OCI-LY3 (cell line): ENCODE measurements at regions not wholly inside any gene's neighbourhood (a gene's known extent, or its start where the extent isn't known, plus 50 kb on each side); places are given as distances from the start of the nearest gene placed in this dataset.

ENCODE experiments used
- H2AFZ ChIP-seq: fragments of 200-600, 300-600 bp; shearing (Covaris generic); 2 replicates; pipeline ENCODE4 v1.6.0; 2014; ENCODE audit warnings: antibody characterized with exemption, low read depth, low read length
- H3K27ac ChIP-seq: fragments of 200-600, 300-600 bp; sonication (generic); 2 replicates; pipeline ENCODE4 v1.5.1; 2014; ENCODE audit warnings: mild to moderate bottlenecking, low read length, moderate library complexity, mixed read lengths
- H3K27me3 ChIP-seq: fragments of 200-600, 300-600 bp; sonication (generic); 2 replicates; pipeline ENCODE4 v1.6.1; 2014; ENCODE audit warnings: low read depth, low read length, mixed read lengths
- H3K36me3 ChIP-seq: fragments of 200-600, 300-600 bp; sonication (generic); replicated peaks from 2 replicates; pipeline ENCODE3; 2014; ENCODE audit warnings: low read depth, low read length, mixed read lengths
- H3K4me1 ChIP-seq: fragments of 300-600, 200-600 bp; sonication (generic); 2 replicates; pipeline ENCODE4 v1.6.1; 2014; ENCODE audit warnings: low read length, mixed read lengths
- H3K4me2 ChIP-seq: fragments of 200-600, 300-600 bp; sonication (generic); 2 replicates; pipeline ENCODE4 v1.6.1; 2014; ENCODE audit warnings: low read length, mixed read lengths
- H3K4me3 ChIP-seq: fragments of 300-600, 200-600 bp; sonication (generic); 2 replicates; pipeline ENCODE4 v1.5.1; 2014; ENCODE audit warnings: antibody characterized with exemption, mild to moderate bottlenecking, low read length, moderate library complexity
- H3K79me2 ChIP-seq: fragments of 300-600, 200-600 bp; shearing (Covaris generic); 2 replicates; pipeline ENCODE4 v1.6.1; 2014; ENCODE audit warnings: mild to moderate bottlenecking, low read length, mixed read lengths
- H3K9ac ChIP-seq: fragments of 300-600, 200-600 bp; shearing (Covaris generic); 2 replicates; pipeline ENCODE4 v1.6.0; 2014; ENCODE audit warnings: mild to moderate bottlenecking, low read length, moderate library complexity
- H3K9me3 ChIP-seq: fragments of 200-600, 300-600 bp; shearing (Covaris generic); 2 replicates; pipeline ENCODE4 v1.6.1; 2014; ENCODE audit warnings: low read length, mixed read lengths; ENCODE audit not compliant: insufficient read depth
- H4K20me1 ChIP-seq: fragments of 200-600, 300-600 bp; sonication (generic); 2 replicates; pipeline ENCODE4 v1.6.1; 2016; ENCODE audit warnings: low read length, mixed read lengths; ENCODE audit not compliant: insufficient read depth
- CTCF ChIP-seq: fragments of 200-600, 300-600 bp; sonication (generic); IDR thresholded peaks from 2 replicates; pipeline ENCODE4 v1.5.1; 2014; ENCODE audit warnings: antibody characterized with exemption, low read length, low read depth
- EZH2phosphoT487 ChIP-seq: fragments of 200-600 bp; shearing (Covaris generic); IDR thresholded peaks from 2 replicates; pipeline ENCODE4 v1.6.1; 2018; ENCODE audit warnings: antibody characterized with exemption, mixed run types, low read depth

DNA sequence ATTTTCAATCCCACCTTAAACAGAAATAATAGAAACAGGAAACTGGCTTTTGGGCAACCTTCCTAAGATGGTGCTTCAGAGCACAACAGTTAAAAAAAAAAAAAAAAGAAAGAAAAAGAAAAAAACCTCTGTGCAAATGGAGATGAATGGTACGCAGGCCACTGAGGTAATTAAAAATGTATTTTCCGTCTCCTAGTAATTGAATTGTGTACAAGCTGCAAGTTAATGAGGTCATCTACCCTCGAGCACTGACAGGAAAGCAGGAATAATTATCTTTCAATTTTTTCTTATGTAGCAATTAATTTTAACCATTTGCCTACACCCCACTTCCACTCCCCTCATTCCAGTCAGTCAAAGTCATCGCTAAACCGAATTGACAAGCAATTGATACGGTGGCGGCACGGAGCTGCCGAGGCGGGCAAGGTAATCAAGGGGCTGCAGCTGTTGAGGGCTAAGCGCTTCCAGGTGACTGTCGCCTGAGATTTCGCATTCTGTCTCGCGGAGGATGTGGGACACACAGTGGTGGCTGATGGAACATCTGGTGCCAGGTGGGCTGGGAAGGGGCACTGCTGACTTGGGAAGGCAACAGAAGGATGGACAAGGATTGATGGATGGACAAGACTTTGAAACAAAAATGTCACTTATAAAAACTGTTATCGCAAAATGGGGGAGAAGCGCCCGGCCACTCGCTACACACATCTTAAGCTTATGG, 109.4 kb downstream of the RCN1 start:
- Histone ChIP-seq H3K9ac (no peak overlapping the region), H3K4me3 (no peak overlapping the region), H3K27me3 (0 out of 2 replicates have a peak, but pooled peaks cover 6% of the 10 kb centered on the region), H3K79me2 (no peaks in the 10 kb centered on the region), H3K27ac (no peak overlapping the region), H3K4me2 (no peak overlapping the region), H4K20me1 (no peaks in the 10 kb centered on the region), H3K36me3 (no peaks in the 10 kb centered on the region), H3K9me3 (no peaks in the 10 kb centered on the region), H2AFZ (no peak overlapping the region), H3K4me1 (no peaks in the 10 kb centered on the region)
- TF ChIP-seq EZH2phosphoT487 = no peak
- TF ChIP-seq CTCF = no peak

DNA sequence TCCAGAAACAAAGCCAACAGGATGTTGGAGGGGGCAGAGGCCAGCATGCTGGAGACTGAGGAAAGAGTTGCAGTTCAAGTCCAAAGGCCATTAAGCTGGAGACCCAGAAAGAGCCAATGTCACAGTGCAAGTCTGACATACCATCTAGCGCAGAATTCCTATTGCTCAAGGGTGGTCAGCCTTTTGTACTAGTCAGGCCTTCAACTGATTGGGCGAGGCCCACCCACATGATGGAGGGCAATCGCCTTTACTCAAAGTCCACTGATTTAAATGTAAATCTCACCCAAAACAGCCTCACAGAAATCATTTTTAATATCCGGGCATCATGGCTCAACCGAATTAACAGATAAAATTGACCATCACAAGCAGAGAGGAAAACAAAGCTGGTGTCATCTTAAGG, 113.9 kb downstream of the RCN1 start:
- H3K4me1 ChIP-seq = no peaks in the 10 kb centered on the region
- no peaks in the 10 kb centered on the region for H4K20me1 ChIP-seq
- no peak overlapping the region for H3K4me3 ChIP-seq
- no peaks in the 10 kb centered on the region for H3K79me2 ChIP-seq
- no peak overlapping the region for H3K9ac ChIP-seq
- H3K27me3 ChIP-seq = 0 out of 2 replicates have a peak, but pooled peaks cover 3% of the 10 kb centered on the region
- no peaks in the 10 kb centered on the region for H3K36me3 ChIP-seq
- no peak overlapping the region for H2AFZ ChIP-seq
- no peaks in the 10 kb centered on the region for H3K9me3 ChIP-seq
- H3K27ac ChIP-seq = no peak overlapping the region
- no peak for TF ChIP-seq EZH2phosphoT487
- TF ChIP-seq CTCF = no peak
- no peak overlapping the region for H3K4me2 ChIP-seq

GRCh38 chr11:32210556-32210955, 119.7 kb downstream of the RCN1 start:
- no peak for TF ChIP-seq CTCF
- no peak for TF ChIP-seq EZH2phosphoT487
- no peaks in the 10 kb centered on the region for H3K4me1 ChIP-seq
- peaks cover 8% of the 10 kb centered on the region; the same call in 1 of the 2 replicates for H3K27me3 ChIP-seq
- no peak overlapping the region for H3K27ac ChIP-seq
- no peak overlapping the region for H3K4me3 ChIP-seq
- no peak overlapping the region for H3K4me2 ChIP-seq
- no peaks in the 10 kb centered on the region for H3K79me2 ChIP-seq
- H3K9me3 ChIP-seq = no peaks in the 10 kb centered on the region
- H3K36me3 ChIP-seq = no peaks in the 10 kb centered on the region
- no peaks in the 10 kb centered on the region; the same call in 1 of the 2 replicates for H4K20me1 ChIP-seq
- no peak overlapping the region for H3K9ac ChIP-seq
- no peak overlapping the region for H2AFZ ChIP-seq

DNA sequence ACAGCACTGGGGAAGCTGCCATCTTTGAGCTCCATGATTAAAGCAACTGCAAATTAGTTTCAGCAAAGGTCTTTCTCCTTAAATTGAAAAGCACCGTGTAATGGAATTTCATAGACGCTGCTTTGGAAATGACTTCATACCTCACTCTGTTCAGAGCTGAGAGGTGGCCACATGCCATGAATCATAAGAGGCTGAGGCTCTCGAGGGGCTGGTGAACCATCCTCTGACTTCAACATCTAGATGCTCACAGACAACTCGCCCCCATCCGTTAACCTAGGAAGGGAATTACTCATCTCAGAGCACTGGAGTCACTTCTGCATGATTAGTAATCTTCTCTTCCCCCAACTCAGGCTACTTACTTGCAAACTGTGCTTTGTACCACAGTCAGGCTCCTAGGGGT, 122.3 kb downstream of the RCN1 start:
- TF ChIP-seq CTCF = no peak
- TF ChIP-seq EZH2phosphoT487 = no peak
- Histone ChIP-seq H3K36me3 (no peaks in the 10 kb centered on the region), H3K4me3 (no peak overlapping the region), H3K4me1 (no peaks in the 10 kb centered on the region), H3K79me2 (no peaks in the 10 kb centered on the region), H2AFZ (no peak overlapping the region), H3K4me2 (no peak overlapping the region), H3K27ac (no peak overlapping the region), H4K20me1 (no peaks in the 10 kb centered on the region; the same call in 1 of the 2 replicates), H3K9ac (no peak overlapping the region), H3K9me3 (no peaks in the 10 kb centered on the region), H3K27me3 (peaks cover 8% of the 10 kb centered on the region; the same call in 1 of the 2 replicates)
